SJSA1 (cell line): ENCODE measurements at regions not wholly inside any gene's neighbourhood (a gene's known extent, or its start where the extent isn't known, plus 50 kb on each side); places are given as distances from the start of the nearest gene placed in this dataset.
"Not testable (repeated sequence)": the region's sequence is repeated elsewhere in the genome, so short reads cannot be mapped to it uniquely, and the experiment has no call there.

Source experiments
- DNase-seq, 2 experiments: peaks; one replicate each; pipeline ENCODE4 v3.0.0-alpha.2; 2015 to 2020; ENCODE audit warnings: low spot score in 2 of 2, low read depth in 1 of 2
- H3K27ac ChIP-seq: fragments of 250-450 bp; sonication (Bioruptor Pico); 2 replicates; pipeline ENCODE4 v1.5.1; 2020; ENCODE audit warnings: mild to moderate bottlenecking, moderate library complexity
- H3K27me3 ChIP-seq: fragments of 250-450 bp; sonication (Bioruptor Pico); replicated peaks from 2 replicates; pipeline ENCODE4 v1.5.1; 2020; ENCODE audit warnings: mild to moderate bottlenecking, moderate library complexity
- H3K36me3 ChIP-seq: fragments of 250-450 bp; sonication (Bioruptor Pico); 2 replicates; pipeline ENCODE4 v1.5.1; 2020; ENCODE audit warnings: mild to moderate bottlenecking
- H3K4me1 ChIP-seq: fragments of 250-450 bp; sonication (Bioruptor Pico); replicated peaks from 2 replicates; pipeline ENCODE4 v1.6.1; 2021; ENCODE audit warnings: mild to moderate bottlenecking
- H3K4me3 ChIP-seq: fragments of 250-450 bp; sonication (Bioruptor Pico); 2 replicates; pipeline ENCODE4 v1.5.1; 2020; ENCODE audit warnings: mild to moderate bottlenecking
- H3K9me3 ChIP-seq: fragments of 250-450 bp; sonication (Bioruptor Pico); replicated peaks from 2 replicates; pipeline ENCODE4 v1.5.1; 2020; ENCODE audit warnings: mild to moderate bottlenecking

DNA sequence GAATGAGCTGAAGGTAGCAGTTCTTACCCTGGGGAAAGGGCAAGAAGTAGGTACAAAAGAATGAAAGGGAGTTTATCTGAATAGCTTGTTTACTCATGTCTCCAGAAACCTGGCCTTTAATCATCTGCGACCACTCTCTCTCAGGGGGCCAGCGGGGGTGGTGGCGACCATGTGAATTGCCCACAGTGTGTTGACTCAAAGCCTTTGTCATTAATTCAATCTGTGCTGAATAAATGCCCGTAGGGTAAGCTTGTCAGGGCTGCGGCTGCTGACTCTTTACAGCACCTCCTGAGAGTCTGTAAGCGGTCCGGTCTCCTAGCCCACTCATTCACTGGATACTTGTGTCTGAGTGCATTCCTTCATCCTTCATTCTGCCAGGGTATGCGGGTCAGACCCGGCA, 874.4 kb downstream of the SLC6A15 start:
- no peaks in the 10 kb centered on the region for H3K9me3 ChIP-seq
- DNase-seq, result no peak
- no peak overlapping the region for H3K4me3 ChIP-seq
- H3K27ac ChIP-seq, result no peak overlapping the region
- H3K27me3 ChIP-seq, result no peaks in the 10 kb centered on the region
- no peaks in the 10 kb centered on the region for H3K4me1 ChIP-seq
- no peaks in the 10 kb centered on the region for H3K36me3 ChIP-seq

DNA sequence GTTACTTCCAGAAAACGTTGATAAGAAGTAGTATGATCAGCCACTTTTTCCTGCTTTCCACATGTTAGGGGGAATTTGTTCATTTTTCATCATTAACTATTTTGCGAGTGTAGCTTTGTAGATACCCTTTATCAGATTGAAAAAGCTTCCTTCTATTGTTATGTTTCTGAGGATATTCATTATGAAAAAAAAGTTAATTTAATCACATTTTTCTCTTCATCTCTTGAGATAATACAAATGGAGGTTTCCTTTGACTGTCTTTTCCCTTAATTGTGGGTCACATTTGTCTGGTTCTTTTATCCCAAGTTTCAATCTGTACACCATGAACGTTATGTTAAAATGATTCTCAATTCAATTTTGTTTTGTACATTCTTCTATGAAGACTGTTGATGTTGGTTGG, 875.7 kb downstream of the SLC6A15 start:
- Histone ChIP-seq H3K4me3 (no peak overlapping the region), H3K36me3 (no peaks in the 10 kb centered on the region), H3K27ac (no peak overlapping the region), H3K9me3 (0 out of 2 replicates have a peak, but pooled peaks cover 2% of the 10 kb centered on the region), H3K27me3 (no peaks in the 10 kb centered on the region), H3K4me1 (no peaks in the 10 kb centered on the region)
- no peak for DNase-seq

DNA sequence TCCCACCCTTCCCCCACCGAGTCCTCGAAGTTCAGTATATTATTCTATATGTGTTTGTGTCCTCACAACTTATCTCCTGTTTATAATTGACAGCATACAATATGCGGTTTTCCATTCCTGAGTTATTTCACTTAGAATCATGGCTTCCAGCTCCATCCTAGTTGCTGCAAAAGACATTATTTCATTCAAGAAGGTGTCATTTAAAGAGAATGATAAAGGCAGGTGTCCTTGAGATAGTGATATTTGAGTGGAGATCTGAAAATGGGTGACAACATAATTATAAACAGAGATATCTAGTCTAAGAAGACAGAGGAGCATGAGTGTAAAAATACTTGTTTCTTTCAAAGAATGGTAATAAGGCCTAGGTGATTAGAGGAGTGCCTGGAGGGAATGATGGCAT, 876.8 kb downstream of the SLC6A15 start:
- Histone ChIP-seq H3K4me3 (no peak overlapping the region), H3K27ac (no peak overlapping the region), H3K36me3 (no peaks in the 10 kb centered on the region), H3K4me1 (no peaks in the 10 kb centered on the region), H3K9me3 (0 out of 2 replicates have a peak, but pooled peaks cover 2% of the 10 kb centered on the region), H3K27me3 (no peaks in the 10 kb centered on the region)
- DNase-seq, result no peak

DNA sequence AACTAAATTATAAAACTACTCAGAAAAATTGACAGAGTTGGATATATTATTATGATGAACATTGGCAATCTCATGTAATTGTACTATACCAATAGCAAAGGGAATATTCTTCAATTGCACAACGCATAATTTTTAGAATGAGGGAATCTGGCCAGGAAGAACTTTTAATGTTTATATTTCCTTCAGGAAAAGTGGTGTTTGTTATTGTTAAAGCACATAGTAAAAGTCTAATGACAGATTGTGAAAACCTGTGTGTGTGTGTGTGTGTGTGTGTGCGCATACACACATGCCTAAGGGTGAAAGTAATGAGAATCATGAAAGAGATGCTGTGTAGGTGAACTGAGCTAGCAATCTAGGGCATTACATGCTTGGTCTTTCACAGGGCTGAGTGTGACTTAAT, 877.7 kb downstream of the SLC6A15 start:
- H3K4me1 ChIP-seq, result no peaks in the 10 kb centered on the region
- DNase-seq, result no peak
- H3K9me3 ChIP-seq, result 0 out of 2 replicates have a peak, but pooled peaks cover 2% of the 10 kb centered on the region
- no peaks in the 10 kb centered on the region for H3K36me3 ChIP-seq
- H3K27ac ChIP-seq, result no peak overlapping the region
- no peaks in the 10 kb centered on the region for H3K27me3 ChIP-seq
- no peak overlapping the region for H3K4me3 ChIP-seq

DNA sequence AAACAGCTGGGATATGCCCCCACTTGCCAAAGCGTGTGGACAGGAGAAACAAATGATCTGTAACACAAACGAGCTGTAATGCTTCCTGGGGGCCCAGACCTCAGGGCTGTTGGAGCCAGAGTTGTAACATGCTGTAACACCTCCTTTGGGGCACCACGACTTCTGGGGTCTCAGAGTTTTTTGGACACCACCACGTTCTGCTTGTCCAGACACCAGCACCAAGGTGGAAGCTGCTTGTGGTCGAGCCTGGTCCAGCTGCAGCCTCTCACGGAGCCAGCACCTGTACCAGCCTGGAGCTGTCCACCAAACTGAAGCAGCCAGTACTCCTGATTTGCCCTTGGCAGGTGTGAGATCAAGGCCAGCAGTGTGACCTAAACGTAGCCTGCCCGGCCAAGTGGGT, 879.4 kb downstream of the SLC6A15 start:
- Histone ChIP-seq H3K36me3 (no peaks in the 10 kb centered on the region), H3K4me3 (no peak overlapping the region), H3K27me3 (no peaks in the 10 kb centered on the region), H3K27ac (no peak overlapping the region), H3K4me1 (no peaks in the 10 kb centered on the region), H3K9me3 (0 out of 2 replicates have a peak, but pooled peaks cover 2% of the 10 kb centered on the region)
- DNase-seq, result no peak

DNA sequence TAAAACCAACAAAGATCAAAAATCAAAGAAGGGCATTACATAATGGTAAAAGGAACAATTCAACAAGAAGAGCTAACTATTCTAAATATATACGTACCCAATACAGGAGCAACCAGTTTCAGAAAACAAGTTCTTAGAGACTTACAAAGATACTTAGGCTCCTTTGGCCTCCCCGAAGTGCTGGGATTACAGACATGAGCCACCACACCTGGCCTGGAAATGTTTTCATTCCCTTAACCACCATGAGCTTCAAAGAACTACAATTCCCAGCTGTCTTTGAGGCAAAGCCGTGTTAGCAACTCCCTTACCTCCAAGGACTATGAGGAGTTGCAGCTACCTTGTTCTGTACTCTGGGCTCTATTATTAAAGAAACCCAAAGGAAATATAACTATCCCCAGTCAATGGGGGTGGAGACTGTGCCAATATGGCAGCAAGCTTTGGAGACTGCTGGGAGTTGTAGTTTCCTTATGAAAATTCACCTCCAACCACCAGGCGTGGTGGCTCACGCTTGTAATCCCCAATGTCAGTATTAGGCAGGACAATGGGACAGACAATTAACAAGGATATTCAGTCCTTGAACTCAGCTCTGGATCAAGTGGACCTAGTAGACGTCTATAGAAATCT, 893.9 kb downstream of the SLC6A15 start:
- H3K27ac ChIP-seq, H3K9me3 ChIP-seq, H3K27me3 ChIP-seq, H3K36me3 ChIP-seq, H3K4me1 ChIP-seq, H3K4me3 ChIP-seq, DNase-seq: not testable (repeated sequence)

DNA sequence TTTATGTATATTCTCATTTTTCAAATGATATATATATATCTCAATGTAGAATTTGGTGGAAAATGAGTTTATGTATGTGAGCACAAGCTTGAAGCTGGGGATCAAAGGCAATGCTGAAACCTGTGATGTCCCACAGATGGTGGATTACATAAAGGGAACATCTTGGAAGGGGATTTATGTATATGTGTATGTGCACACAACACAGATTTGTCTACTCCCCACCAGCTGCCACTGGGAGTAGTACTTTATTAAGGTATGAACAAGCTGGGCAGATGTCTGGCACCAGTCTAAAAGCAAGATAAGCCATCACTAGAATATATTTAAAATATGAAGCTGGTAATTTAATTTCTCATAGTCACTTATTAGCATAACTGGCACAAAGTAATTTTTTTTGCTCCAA, 895.6 kb downstream of the SLC6A15 start:
- no peaks in the 10 kb centered on the region for H3K36me3 ChIP-seq
- H3K4me3 ChIP-seq, result no peak overlapping the region
- no peaks in the 10 kb centered on the region for H3K27me3 ChIP-seq
- no peak overlapping the region for H3K27ac ChIP-seq
- no peaks in the 10 kb centered on the region for H3K9me3 ChIP-seq
- no peaks in the 10 kb centered on the region for H3K4me1 ChIP-seq
- DNase-seq, result no peak

DNA sequence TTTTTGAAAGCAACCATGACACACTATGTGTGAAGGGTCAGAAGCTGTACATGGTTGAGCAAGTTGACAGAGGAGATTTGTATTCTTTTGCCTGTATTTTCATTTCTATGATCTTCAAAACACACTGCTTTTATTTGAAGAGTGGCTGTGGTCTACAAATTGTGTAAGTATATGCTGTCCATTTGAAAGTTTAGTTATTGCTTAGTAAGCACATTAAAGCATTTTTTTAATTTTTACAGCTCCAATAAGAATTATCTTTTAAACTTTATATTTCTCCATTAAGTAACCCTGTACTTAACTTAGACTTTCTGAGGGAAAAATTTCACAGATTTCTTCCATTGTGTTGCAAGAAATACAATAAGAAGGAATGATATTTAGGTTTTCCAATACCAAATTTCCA, 915.2 kb downstream of the SLC6A15 start:
- no peak overlapping the region for H3K27ac ChIP-seq
- H3K27me3 ChIP-seq, result no peaks in the 10 kb centered on the region
- no peaks in the 10 kb centered on the region for H3K9me3 ChIP-seq
- no peak overlapping the region for H3K4me3 ChIP-seq
- no peak for DNase-seq
- no peaks in the 10 kb centered on the region for H3K36me3 ChIP-seq
- no peaks in the 10 kb centered on the region for H3K4me1 ChIP-seq

DNA sequence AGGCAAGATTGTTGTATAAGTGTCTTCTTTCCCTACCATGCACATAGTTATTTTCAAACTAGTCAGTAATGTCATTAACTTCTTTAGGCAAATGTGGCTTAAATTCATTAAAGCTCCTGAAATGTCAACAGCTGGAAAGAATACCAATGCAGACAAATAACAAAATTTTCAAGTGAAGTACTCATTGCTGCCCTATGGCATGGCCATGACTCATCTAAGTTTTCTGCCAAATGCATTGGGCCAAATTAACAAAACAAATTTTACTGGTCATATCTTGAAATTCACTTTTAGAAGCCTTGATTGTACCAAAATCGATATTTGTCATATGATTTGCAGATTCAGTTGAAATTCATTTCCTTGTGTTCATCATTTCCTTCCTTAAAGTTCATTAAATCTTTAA, 915.9 kb downstream of the SLC6A15 start:
- H3K27ac ChIP-seq, result no peak overlapping the region
- no peaks in the 10 kb centered on the region for H3K27me3 ChIP-seq
- H3K4me3 ChIP-seq, result no peak overlapping the region
- no peak for DNase-seq
- no peaks in the 10 kb centered on the region for H3K4me1 ChIP-seq
- no peaks in the 10 kb centered on the region for H3K9me3 ChIP-seq
- no peaks in the 10 kb centered on the region for H3K36me3 ChIP-seq

DNA sequence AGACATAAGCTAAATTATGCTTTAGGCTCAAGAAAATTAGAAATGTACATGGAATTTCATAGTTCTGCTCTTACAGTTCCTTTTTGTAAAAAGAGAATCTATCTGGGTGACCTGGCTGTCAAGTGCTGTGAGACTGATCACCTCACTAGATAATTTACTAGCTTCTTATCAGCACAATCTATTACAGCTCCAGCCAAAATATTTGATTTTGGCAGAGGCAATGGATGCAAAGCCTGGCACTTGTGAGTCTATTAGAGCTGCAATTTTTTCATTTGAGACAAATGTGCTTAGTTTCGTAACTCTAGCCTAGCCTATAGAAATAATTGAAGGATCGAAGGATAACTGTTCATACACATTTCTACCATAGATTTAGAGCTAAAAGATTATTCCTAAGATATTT, 927.5 kb downstream of the SLC6A15 start:
- DNase-seq, result no peak
- no peak overlapping the region for H3K27ac ChIP-seq
- H3K4me1 ChIP-seq, result no peaks in the 10 kb centered on the region
- H3K4me3 ChIP-seq, result no peak overlapping the region
- H3K27me3 ChIP-seq, result no peaks in the 10 kb centered on the region
- H3K9me3 ChIP-seq, result 0 out of 2 replicates have a peak, but pooled peaks cover 3% of the 10 kb centered on the region
- no peaks in the 10 kb centered on the region for H3K36me3 ChIP-seq

DNA sequence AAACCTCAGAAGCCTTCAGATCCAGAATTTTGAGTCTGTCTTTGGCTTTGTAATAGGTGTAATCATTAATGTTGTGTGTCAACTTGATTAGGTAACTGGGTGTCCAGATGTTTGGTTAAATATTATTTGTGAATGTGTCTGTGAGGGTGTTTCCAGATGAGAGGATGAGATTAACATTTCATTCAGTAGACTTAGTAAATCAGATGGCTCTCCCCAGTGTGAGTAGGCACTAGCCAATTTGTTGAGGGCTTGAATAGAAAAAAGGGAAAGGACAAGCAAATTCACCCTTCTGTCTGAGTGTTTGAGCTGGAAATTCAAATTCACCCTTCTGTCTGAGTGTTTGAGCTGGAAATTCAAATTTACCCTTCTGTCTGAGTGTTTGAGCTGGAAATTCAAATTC, 932.2 kb downstream of the SLC6A15 start:
- Histone ChIP-seq H3K27me3 (no peaks in the 10 kb centered on the region), H3K4me3 (no peak overlapping the region), H3K4me1 (no peaks in the 10 kb centered on the region), H3K27ac (no peak overlapping the region), H3K36me3 (no peaks in the 10 kb centered on the region), H3K9me3 (0 out of 2 replicates have a peak, but pooled peaks cover 3% of the 10 kb centered on the region)
- no peak for DNase-seq

DNA sequence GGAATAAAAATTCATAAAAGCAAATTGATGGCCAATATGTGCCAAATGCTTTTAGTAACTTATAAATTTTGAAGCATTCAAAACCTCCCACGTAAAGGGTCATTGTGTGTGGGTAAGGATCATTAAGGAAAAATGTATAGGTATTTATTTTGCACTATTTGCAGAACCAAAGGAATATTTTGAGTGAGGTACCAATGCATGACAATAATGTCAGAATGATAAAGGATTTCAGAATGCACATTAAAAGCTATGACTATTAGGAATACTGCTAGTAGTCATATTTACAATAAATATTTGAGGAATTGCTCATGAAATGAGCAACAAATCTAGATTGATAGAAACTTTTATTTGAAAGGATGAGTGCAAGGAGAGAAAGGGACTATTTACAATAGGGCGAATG, 932.8 kb downstream of the SLC6A15 start:
- H3K9me3 ChIP-seq, result 0 out of 2 replicates have a peak, but pooled peaks cover 3% of the 10 kb centered on the region
- no peak overlapping the region for H3K4me3 ChIP-seq
- no peaks in the 10 kb centered on the region for H3K4me1 ChIP-seq
- H3K36me3 ChIP-seq, result no peaks in the 10 kb centered on the region
- H3K27me3 ChIP-seq, result no peaks in the 10 kb centered on the region
- no peak for DNase-seq
- H3K27ac ChIP-seq, result no peak overlapping the region

DNA sequence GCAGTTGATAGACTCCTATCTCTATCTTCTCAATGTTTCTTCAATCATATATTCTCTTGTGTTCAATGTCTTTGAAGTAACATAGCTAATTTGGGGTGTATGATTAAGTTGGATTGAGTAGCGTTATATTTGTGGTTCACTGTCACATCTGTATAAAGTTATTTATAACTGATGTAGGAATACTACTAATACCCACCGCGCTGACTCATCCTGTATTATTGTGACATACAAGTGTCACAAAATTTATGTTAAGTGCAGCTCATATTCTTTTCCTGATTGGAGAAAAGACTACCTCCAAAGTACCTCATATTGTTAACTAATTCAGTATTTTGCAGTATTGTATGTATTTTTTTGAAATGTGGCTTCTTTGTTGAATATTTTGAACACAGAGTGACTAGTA, 940.8 kb downstream of the SLC6A15 start:
- Histone ChIP-seq H3K36me3 (no peaks in the 10 kb centered on the region), H3K9me3 (0 out of 2 replicates have a peak, but pooled peaks cover 2% of the 10 kb centered on the region), H3K4me3 (no peak overlapping the region), H3K27ac (no peak overlapping the region), H3K27me3 (no peaks in the 10 kb centered on the region), H3K4me1 (no peaks in the 10 kb centered on the region)
- no peak for DNase-seq

DNA sequence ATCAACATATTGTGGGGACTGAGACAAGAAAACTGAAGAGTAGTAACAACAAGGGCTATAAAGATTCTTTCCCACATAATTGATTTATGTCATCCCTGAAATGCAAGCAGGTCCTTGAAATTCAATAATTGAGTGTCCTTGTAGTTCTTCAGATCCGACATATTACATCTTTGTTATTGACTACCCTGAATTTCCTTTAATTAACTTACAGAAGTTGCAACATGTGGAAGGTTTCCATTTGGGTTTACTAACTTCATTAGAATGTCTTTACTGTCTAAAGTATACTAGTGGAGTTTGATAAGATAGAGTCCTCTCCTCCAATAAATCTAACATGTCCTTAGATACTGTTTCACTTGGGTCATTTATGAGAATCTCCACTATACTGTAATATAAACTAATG, 951.8 kb downstream of the SLC6A15 start:
- no peak overlapping the region for H3K27ac ChIP-seq
- no peaks in the 10 kb centered on the region for H3K4me1 ChIP-seq
- no peak for DNase-seq
- H3K4me3 ChIP-seq, result no peak overlapping the region
- H3K9me3 ChIP-seq, result no peaks in the 10 kb centered on the region
- no peaks in the 10 kb centered on the region for H3K36me3 ChIP-seq
- H3K27me3 ChIP-seq, result no peaks in the 10 kb centered on the region

DNA sequence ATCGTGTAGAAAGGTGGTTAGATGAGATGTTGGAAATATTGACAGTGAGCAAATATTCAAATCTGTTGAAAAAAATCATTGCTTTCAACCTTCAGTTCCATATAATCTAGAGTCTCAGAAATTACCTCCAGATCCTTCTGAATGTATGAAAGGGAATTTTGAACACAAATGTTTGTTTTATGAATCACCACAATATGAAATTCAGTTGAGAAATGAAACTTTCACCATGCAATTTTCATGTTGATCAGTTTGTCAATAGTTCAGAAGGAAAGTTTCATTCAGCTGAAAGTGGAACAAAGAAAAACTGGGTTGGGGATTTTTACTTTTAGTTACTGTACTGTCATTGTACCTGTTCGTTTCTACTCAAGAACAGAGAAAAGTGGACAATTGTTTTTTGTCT, 953.6 kb downstream of the SLC6A15 start:
- no peaks in the 10 kb centered on the region for H3K36me3 ChIP-seq
- no peak overlapping the region for H3K4me3 ChIP-seq
- no peaks in the 10 kb centered on the region for H3K27me3 ChIP-seq
- no peaks in the 10 kb centered on the region for H3K9me3 ChIP-seq
- H3K27ac ChIP-seq, result no peak overlapping the region
- H3K4me1 ChIP-seq, result no peaks in the 10 kb centered on the region
- DNase-seq, result no peak
